ENCODE measurements at regions not wholly inside any gene's neighbourhood (a gene's known extent, or its start where the extent isn't known, plus 50 kb on each side); places are given as distances from the start of the nearest gene placed in this dataset.
"Not testable (repeated sequence)": the region's sequence is repeated elsewhere in the genome, so short reads cannot be mapped to it uniquely, and the experiment has no call there.

- no peak for DNase-seq (ENCODE audit: low read depth)
These were observed 402.4 kb upstream of the PROX1 start for GRCh38 chr1:213585402-213585801.

DNA sequence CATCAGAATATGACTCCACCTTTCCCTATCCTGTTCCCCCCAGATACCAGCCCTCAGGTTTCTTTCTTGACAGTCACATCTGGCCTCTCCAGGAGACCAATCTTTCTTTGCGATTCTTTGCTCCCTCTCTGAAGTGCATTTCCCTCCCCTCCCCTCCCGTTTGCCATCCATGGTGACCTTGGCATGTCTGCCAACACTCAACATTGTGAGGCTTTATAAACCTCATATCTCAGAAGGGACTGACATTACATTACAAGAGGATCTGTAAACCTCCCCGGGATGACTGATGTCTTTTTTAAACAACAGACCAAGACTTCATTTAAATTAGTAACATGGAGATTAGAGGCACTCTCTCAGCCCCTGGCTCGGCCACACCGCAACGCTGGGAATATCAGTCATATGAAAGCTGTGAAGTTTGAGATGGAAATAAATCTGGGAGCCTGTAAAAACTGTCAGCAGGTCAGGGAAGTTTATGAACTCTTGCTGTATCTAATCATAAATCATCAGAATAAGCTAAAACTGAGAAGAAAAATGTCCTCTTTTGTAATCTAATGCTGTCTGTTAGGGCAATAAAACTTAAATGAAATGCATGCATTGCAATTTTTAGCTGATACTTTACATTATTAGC, 401.7 kb upstream of the PROX1 start:
- no peak for DNase-seq (ENCODE audit: low read depth)

GRCh38 chr1:213586587-213586972, 401.2 kb upstream of the PROX1 start:
- DNase-seq (ENCODE audit: low read depth), result no peak

DNA sequence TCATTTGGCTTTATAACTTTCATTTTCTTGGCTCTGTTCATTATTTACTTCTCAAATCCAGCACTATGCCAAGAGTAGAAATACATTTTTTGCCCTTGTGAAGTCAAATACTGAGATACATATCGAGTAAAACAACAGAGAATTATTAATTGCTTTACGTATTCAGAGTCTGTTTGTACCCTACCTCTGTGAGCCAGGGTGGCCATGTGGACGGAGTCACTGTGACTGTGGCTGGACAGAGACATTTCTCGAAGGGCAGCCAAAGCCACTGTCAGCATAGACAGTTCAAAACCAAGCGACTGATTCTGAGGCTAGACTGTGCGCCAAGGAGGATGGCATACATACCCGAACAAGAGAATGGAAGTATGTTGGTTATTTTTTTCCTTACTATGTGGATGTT, 391.0 kb upstream of the PROX1 start:
- DNase-seq (ENCODE audit: low read depth), result no peak

DNA sequence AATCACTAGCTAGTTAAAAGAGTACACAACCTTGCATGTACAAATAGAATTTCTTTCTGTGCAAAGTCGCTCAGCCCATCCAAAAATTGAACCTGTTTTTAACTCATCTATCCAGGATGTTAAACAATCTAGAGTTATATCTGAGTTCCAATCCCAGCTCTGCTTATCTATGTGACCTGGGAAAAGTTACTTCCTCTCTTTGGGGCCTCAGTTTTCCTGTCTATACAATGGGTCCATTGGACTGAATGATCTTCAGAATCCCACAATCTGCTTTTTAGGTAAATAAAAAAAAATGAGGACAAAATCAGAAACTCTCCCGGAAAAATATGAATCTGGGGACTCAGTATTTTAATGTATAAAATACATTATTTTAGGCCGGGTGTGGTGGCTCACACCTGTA, 389.5 kb upstream of the PROX1 start:
- no peak for DNase-seq (ENCODE audit: low read depth)

DNA sequence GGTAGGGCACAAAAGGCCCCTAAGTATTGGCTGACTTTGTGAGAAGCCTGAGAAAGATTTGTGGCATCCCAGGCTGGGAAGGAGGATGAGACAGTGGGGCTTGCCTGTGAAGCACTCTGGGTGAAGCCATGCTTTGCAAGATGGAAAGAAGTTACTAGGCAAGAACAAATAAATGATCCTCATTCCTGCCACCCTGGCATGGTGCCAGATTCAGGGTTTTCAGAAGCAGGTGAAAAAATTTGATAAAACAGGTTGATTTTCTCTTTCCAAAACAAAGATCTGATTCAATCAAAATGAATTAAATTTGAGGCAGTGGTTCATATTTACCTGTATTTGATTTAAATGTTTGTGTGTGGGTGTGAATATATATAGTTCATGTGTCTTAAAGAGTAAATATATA, 386.9 kb upstream of the PROX1 start:
- no peak for DNase-seq (ENCODE audit: low read depth)

GRCh38 chr1:213601705-213602104, 386.1 kb upstream of the PROX1 start:
- not testable (repeated sequence) for DNase-seq (ENCODE audit: low read depth)

- DNase-seq (ENCODE audit: low read depth), result no peak
These were observed 384.8 kb upstream of the PROX1 start for GRCh38 chr1:213602796-213603486.

DNA sequence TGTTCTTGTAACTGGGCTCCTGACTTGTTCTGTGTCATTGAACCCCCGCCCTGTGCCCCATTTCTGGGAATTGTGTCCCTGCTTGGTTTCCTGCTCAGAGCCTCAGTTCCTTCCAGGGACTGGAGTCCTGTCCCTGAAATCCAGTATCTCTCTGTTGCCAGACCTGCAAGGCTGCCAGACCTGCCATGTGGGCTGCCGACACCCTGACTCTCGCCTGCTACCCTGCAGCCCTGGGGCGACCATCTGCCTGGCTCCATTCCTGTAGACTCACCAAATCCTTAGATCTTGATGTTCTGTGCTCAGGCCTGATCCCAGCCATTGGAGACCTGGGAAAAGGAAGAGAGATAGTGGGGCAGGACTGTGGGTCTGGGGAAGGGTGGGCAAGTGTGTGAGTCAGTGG, 383.3 kb upstream of the PROX1 start:
- no peak for DNase-seq (ENCODE audit: low read depth)

DNA sequence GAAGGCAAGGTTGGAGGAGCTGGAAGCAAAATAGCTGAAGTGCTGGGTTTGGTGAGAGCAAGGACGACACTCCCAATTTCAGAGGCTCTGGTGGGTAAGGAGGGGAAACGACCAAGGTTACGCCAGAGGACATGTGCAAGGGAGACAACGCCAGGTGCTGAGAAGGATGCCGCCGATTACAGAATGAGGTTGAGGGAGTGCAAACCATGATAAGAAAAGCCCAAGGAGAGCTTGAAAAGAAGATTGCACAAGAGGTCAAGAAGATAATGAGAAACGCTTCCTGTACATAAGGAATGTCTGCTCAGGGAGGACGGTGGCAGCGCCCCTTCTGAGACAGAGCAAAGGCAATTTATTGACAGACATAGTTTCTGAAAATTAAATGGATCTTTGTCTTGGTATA, 382.0 kb upstream of the PROX1 start:
- no peak for DNase-seq (ENCODE audit: low read depth)

DNA sequence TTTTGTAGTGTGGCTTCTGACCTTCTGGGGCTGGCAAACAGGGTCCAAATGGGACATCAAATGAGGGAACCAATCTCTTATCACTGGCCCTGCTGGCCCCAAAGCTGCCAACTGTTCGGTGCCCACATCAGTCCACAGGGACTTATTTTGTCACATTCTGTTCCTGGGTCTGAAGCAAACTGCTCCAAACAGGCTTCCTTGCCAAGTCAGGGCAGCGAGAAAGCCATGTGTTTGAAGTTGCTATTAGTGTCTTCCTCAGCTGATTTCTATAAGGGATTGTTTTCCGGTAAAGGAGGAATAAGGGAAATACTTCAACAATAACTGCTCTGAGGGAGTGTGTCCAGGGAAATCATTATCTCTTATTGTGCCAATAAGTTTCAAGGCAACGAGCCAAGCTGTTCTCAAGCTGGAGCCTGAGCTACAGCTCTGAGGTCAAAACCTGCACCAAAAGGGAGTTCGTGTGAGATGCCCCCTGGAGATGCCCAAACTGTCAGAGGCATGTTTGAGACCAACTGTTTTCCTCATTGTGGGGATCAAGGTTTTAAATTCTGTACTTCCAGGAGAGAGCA, 381.4 kb upstream of the PROX1 start:
- DNase-seq (ENCODE audit: low read depth), result no peak

GRCh38 chr1:213613549-213613948, 374.2 kb upstream of the PROX1 start:
- DNase-seq (ENCODE audit: low read depth), result no peak

DNA sequence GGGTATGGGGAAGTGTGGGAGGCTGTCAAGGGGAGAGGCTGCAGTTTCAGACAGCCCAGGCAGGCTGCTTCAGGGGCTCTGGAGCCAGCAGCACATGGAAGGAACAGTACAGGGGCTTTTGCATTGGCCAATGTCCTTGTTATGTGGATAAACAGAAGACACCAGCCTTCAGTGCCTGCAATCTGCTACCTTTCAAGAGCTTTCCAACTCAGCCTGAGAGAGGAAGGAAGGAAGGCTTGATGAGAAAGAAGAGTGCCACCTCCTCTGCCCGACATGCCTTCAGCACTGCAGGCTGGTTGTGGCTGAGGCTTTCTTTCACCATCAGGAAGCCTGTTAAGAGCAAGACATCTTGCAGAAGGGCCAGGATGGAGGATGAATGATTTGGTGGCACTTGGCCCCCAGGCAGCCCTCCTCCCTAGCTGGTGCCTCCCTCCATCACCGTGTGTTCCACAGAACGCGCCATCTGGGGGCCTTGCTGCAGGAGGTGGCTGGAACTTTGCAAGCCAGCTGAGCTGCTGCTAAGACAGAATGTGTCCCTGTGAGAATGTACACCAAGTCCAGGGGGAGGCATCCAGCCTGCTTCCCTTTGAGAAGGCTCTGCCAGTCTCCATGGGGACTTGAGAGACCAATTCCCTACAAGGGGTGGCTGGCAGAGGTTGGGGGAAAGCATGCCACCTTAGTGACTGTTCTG, 372.4 kb upstream of the PROX1 start:
- DNase-seq (ENCODE audit: low read depth), result no peak

GRCh38 chr1:213617133-213617532, 370.6 kb upstream of the PROX1 start:
- no peak for DNase-seq (ENCODE audit: low read depth)

- DNase-seq (ENCODE audit: low read depth), result no peak
These were observed 369.7 kb upstream of the PROX1 start for GRCh38 chr1:213618094-213618493.

DNA sequence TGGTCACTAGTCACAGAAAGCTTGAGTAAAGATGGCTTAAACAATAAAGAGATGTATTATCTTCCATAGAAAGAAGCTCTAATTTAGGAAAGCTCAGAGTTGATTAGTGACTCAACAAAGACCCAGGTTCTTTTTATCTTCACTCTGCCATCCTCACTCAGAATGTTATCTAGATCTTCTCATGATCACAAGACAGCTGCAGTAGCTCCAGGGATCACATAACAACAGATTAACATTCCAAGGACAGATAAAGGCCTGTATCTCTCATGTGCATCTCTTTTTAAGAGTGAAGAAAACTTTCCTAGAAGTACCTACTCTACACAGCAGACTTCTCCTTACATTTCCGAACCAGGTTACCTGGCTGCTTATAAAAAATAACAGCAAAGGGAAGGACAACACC, 368.7 kb upstream of the PROX1 start:
- DNase-seq (ENCODE audit: low read depth), result no peak

- no peak for DNase-seq (ENCODE audit: low read depth)
These were observed 366.7 kb upstream of the PROX1 start for GRCh38 chr1:213621077-213621476.

DNA sequence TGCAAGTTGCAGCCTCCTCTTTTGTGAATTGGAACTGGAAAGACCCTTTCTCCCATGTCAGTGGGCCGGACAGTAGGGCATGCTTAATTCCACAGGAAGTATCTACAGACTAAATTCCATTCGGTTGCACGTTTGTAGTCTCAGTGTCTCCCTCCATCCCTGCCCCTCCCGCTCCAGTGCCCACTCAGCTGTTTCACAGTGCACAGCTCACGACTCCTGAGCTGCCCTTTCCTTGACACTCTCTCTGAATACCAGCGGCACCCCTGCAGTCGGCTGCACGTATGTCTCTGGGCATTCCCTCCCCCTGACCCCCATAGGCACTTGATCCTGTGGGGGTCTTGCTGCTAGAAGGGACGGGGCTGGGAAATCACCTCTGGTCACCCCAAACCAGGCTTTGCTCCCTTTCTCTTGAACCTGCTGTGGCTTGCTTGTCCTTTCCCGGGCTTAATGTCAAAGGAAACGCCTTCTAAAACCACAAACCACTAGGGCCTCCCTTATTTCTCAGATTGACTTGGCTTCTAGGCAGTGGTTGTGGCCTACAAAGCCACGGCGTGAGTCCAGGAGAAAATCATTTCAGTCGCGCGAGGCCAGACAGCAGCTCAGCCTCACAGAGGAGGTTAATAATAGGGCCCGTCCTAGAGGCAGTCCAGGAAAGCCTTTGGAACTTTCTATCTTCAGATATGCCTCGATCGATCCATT, 365.3 kb upstream of the PROX1 start:
- DNase-seq (ENCODE audit: low read depth), result no peak

DNA sequence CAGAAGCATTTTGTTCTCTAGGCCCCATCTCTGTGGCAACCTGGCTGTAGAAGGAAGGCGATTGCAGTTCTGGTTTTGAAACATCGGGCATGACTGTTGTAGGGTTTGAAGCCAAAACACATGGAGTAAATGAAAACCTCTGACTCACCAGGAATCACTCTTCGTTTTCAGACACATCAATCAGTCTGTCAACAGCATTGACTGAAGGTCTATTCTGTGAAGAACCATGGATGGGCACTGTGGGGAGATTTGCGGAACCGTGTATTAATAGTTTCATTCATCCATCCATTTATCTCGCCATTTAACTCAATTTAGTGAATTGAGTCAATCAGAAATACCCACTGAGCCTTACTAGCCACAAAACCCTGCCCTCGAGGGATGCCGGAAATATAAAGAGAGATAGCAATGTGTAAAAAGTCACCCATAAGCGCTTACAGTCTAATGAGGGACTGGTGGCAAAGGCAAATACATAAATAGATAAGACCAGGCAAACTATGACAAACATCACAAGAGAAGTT, 364.6 kb upstream of the PROX1 start:
- DNase-seq (ENCODE audit: low read depth), result no peak

DNA sequence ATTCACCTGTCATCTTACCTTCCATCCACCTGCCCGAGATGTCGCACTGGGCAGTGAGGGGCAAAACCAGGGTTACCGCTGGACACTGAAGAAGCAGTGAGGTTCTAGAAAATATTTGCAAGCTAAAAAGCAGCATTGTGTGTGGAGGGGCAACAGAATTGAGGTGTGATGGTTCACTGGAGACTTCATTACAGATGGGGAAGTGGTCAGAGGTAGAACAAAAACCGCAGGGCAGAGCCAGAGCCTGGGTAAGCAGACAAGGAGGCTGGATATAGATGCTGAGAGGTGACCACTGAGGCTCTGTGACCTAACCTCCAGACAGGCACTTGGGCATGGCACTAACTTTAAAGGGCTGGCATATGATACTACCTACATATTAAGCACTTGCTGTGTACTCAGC, 363.9 kb upstream of the PROX1 start:
- no peak for DNase-seq (ENCODE audit: low read depth)

- not testable (repeated sequence) for DNase-seq (ENCODE audit: low read depth)
These were observed 351.0 kb upstream of the PROX1 start for GRCh38 chr1:213636778-213637177.

GRCh38 chr1:213641312-213641711, 346.5 kb upstream of the PROX1 start:
- DNase-seq (ENCODE audit: low read depth), result no peak

Data from HS-27A (cell line).